DMS153 (cell line): ENCODE measurements at regions not wholly inside any gene's neighbourhood (a gene's known extent, or its start where the extent isn't known, plus 50 kb on each side); places are given as distances from the start of the nearest gene placed in this dataset.

Source experiments
- DNase-seq: peaks from one replicate; lab custom pipeline; 2025; lab: John Stamatoyannopoulos, UW

DNA sequence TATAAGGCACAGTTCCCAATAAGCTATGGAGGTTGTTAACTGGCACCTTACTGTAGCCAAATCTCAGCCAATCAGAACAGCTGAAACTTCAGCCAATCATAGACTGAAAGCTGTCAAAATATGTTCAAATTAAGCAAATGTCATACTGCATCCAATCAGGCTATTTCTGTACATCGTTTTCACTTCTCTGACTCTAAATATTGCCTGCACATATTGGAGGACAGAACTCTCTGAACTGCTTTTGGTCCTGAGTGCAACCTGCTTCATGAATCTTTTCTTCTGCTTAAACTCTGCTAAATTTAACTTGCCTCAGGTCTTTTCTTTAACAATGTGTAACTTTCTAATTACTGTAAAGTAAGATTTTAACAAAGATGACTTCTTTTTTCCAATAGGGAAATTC is 1198.9 kb upstream of the PCDH7 start:
- DNase-seq, result no peak

DNA sequence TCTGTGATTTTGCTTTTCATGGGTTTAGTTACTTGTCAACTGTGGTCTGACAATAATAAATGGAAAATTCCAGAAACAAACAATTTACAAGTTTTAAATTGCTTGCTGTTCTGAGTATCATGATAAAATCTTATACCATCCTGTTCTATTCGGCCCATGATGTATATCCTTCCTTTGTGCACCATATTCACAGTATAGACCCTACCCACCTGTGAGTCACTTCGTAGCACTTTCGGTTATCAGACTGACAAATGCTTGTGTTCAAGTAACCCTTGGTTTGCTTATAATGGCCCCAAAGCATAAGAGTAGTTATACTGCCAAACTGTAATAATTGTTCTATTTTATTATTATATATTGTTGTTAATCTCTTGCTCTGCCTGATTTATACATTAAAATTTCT is 1183.4 kb upstream of the PCDH7 start:
- no peak for DNase-seq

DNA sequence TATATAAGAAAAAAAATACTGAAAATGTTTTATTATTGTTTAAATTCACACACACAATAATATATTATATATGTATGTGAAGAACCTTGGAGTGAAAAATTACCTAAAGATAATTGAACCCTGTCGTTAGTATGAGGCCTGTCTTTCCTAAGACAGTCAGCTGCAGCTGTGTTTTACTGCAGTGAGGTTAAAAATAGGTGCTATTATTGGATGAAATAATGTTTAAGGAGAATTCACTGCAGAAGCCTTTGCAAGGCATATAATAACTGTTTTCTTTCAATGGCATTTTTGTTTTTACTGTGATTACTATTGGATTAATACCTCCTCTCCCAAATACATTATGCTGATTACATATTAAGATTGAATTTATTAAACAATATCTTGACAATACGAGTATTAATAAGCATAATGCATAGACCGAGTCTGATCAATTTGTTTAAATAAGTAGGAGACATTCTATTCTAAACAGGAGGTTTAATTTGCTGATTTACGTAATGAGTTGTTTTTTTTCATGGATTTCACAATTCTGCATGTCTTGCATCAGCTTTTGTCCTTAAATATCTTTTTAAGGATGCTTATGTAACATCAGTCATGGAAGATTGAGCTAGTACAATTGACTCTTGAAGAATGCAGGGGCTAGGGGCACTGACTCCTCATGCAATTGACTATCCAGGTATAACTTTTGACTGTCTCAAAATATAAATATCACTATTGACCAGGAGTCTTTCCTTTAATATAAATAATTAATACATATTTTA is 1181.1 kb upstream of the PCDH7 start:
- no peak for DNase-seq

DNA sequence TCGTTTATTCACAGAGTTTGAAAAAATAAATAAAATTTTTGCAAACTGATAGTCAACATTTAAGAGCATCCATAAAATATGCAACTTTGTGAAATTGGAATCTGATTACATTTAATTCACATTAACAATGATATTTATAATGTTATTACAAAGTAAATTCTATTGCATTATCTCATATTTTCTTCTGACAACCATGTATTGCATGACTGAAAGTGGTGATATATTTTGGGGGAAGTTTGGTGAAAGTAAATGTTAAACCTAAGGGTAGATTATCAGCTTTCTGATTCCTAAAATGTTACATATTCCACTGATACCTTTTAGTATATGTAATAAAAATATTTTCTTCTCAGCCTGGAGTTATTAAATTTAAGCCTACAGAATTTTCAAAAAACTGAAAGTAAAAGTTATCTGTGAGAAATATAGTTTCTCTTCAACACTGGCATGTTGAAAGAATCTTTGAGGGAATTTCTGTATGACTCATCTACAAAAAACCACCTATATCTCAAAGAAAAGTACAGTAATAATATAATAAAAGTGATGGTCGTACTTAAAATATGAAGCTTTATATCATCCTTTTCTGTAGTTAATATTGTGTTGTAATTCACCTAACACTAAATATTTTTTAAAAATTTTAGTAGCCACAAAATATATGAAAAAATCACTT is 1179.6 kb upstream of the PCDH7 start:
- DNase-seq, result no peak

DNA sequence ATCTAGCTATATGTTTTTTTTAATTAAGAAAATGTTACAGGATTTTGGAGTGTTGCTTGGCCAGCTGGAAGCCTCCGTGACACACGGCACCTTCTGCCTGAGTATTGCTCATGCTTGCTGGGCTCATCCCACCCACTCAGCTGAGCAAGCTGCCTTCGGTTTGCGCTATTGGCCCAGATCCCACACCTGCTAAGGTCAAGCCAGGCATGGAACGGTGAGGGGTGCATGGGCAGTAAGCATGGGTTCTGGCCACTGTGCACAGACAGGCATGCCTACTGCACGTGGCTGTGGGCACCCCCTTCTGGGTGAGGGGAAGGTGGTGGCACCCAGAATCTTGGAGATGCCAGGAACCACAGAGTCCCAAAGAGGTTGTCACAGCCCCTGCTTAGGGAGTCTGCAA is 1178.4 kb upstream of the PCDH7 start:
- no peak for DNase-seq

DNA sequence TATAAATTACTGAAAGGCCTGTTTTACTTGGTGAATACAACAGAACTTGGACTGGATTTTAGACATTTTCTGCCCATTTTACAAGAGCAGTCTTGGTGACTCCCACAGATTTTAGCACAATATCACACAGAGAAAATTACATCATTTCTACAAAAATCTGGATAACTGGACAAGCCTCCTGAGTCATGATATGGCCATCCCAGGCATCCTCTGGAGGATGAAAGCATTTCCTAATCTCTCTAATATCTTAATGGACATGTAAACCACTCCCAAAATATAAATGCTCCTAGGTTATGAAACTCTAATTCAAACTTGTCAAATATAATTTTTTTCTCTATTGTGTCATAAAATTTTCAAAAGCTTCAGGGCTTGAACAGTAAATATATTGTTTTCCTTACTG is 1170.8 kb upstream of the PCDH7 start:
- no peak for DNase-seq

DNA sequence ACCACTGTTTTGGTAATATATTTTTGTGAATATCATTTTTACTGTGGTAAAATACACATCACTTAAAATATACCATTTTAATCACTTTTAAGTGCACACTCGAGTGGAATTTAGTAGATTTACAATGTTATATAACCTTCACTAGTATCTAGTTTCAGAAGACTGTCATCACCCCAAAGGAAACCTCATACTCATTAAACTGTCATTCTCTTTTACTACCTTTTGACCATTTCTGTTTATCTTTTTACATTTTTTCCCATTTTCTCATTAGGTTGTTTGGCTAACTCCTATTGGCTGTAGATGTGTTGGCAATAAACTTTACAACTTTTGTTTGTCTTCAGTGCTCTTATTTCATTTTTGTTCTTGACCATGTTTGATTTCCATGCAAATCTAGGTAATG is 1168.3 kb upstream of the PCDH7 start:
- DNase-seq, result no peak

DNA sequence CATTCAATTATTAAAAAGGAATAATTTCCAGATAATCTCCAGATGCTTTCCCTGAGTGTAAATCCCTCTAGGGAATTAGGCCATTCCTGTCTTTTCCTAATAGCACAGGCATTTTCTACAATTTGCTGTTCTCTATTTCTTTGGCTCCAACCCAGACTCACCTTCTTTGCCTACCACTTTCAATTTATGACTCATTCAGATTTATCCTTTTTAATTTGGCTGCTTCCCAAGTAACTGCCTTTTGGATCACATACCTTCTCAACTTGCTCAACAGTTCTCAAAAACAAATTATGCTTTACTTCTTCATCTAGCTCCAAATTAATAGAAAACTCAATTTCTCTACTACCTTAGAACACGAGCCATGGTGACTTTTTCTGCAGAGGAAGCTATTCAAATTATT is 1166.3 kb upstream of the PCDH7 start:
- DNase-seq, result no peak

DNA sequence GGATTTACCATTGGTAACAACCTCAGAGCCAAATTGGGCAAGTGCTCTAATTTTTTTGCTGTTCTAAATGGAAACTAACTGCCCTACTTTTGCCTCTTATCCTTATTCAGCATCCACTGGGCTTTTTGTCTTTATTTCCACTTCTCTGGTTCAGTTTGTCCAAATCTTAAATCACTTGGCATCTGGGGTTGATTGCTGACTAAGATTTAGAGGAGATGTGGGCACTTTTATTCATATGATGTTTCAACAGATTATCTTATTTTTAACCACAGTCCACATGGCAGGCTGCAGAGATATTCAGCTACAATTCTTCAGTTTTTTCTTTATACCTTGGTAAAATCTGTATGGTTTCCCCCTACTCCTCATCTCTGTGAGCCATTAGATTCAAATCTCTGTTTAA is 1161.4 kb upstream of the PCDH7 start:
- DNase-seq, result no peak

DNA sequence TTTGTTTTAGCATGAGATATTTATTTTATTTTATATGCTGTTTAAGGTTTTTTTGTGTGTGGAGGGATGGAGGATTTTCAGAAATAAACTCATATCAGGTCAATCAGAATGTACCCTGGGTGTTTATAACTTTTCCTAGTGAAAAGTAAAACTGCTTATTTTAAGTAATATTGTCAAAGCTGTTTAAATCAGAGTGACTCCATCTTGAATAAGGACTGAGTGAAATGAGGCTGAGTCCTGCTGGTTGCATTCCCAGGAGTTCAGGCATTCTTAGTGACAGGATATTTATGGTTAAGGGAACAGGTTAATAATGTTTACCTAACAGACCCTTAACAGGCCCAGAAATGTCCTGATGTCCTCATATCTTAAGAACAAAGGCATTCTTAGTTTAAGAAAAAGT is 1160.9 kb upstream of the PCDH7 start:
- no peak for DNase-seq

DNA sequence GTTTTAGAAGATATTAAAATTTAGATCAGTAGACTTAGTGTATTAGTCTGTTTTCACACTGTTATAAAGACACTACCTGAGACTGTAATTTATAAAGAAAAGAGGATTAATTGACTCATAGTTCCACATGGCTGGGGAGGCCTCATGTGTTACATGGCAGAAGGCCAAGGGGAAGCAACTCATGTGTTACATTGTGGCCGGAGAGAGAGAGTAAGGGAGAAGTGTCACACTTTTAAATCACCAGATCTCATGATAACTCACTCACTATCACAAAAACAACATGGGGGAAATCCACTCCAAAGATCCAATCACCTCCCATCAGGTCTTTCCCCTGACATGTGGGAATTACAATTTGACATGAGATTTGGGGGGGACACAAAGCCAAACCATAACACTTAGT is 1159.7 kb upstream of the PCDH7 start:
- DNase-seq, result no peak

DNA sequence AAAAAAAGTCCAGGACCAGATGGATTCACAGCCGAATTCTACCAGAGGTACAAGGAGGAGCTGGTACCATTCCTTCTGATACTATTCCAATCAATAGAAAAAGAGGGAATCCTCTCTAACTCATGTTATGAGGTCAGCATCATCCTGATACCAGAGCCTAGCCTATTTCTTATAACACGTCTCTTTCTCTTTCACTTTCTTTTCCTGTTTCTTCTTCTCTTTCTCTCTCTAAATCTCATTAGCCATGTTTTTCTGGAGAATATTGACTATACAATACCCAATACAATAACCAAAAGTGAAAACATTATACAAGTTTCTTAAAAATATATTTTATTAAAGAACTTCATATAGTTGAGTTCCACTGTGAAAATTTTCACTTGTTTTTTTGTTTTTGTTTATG is 1154.9 kb upstream of the PCDH7 start:
- no peak for DNase-seq

DNA sequence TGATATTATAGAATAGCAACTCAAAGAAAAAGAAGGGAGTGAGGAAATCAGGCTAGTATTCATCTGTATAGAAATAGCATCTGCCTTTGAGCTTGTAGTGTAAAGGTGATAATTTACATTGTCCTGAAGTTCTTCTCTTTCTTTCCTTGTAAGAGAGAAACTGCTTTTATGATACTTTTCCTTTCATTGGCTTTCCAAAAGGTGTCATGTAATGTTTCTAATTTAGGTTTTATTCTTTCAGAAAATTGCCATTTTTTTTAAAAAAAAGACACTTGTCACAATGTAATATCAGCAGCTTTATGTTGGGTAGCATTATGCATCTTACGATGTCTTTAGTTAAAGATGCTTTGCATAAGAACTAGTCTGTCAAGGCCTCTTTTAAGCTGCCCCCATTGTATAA is 1153.8 kb upstream of the PCDH7 start:
- DNase-seq, result no peak

DNA sequence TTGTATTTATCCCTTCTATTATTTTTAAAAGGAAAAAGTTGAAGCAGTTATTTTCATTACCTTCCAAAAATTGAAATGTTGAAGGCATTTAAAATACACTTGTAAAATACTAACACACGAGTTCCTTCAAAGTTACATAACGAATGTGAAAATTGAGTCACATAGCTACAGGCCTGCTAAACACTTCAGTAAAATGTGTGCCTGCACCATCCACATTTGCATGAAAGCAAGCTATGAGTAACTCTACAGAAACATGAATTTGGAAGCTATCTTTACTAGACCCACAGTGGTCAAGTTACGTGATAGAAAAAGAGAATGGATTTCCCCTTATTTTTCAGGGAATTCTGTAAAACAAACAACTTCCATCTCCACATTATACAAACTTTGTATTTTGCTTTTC is 1148.8 kb upstream of the PCDH7 start:
- DNase-seq, result no peak

DNA sequence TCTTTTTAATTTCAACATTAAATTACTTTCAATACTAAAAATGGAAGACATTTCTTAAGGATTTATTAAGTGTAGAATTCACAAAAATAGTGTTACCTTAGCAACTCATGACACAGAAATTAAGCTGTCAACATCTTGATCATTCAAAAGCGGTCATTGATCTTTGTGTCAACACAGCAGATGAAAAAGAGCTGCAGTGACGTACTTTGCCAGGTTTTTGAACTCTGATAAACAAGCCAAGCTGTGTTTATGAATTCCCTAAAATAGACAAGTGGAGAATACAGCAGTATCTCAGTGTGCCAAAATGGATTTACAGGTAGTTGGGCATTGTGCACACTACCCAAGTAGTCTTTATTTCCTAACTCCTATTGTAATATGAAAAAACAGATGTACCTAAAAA is 1141.8 kb upstream of the PCDH7 start:
- no peak for DNase-seq

DNA sequence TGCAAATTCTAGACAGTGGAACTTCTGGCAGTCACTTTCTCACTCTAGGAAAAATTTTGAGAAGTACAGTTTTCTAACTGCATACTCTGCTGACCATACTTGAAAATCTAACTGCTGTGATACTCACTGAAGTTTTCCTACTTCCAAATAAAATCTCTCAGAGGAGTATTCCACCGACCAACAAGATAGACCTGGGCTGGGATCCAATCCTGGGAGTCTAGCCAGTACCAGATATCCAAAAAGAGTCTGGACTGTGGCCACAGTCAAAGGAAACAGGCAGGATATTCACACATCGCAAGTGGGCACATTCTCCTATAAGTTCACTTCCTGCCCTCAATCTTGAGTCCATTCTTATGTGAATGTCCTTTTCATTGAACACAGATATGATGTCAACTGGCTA is 1138.7 kb upstream of the PCDH7 start:
- no peak for DNase-seq

DNA sequence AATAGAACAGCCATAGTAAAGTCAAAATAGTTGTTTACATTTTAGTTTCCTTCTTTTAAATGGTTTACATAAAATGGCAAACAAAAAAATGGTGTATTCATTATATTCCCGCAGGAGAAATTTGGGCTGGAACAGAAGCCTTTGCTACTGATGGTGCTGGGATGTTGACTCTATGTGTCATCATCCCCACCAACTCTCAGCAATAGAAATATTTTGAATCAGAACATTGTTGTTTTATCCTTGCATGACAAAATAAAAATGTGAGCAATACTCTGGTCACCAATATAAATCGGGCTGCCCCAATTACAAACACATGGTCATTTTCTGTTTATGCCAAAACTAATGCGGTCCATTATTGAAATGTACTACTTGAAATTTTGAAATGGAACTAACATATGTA is 1131.6 kb upstream of the PCDH7 start:
- no peak for DNase-seq

DNA sequence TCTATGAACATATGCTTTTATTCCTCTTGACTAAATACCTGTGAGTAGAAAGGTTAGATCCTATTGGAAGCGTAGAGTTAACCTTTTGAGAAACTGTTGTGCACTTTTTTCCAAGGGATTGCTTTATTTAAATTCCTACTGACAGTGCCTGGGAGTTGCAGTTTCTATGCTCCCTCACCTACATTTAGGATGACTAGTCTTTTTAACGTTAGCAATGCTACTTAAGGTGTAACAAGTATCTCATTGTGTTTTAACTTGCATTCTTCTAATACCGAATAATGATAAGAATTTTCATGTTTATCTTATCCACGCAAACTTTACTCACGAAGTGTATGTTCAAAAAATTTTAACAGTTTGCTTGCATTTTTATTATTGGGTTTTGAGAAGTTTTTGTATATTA is 1123.9 kb upstream of the PCDH7 start:
- DNase-seq, result no peak

DNA sequence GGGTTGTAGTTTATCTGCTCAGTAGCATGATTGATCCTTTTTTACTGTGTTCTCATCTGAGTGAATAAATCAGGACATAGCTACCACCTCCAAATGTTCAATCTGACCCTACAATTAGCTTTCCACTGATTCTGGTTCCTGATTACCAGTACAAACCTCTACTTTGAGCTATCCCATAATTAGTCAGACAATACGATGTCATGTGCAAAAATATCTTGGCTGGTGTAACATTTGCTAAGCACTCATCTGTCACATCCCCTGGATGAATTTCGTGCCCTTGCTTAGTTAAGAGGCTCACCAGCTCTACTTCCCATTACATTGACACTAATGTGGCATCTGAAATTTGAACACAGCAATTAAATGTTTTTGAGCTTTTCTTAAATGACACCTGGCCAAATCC is 1101.0 kb upstream of the PCDH7 start:
- DNase-seq, result no peak

DNA sequence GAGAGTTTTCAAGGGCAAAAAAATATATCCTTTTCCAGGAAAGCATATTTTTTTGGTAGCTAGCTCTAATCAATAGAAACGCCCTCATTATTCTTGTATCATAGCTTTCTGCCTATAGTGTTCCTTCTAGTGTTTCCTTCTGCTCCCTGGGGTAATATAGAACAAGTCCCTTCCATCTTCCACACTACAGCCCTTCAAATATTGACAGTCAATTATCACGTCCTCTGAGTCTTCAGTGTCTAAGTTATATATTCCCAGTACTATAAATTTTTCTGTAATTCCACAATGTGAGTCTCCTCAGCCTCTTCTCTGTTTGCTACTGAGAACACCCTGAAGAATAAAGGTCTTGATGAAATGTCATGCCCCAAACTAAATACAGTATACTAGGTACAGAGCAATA is 1088.0 kb upstream of the PCDH7 start:
- no peak for DNase-seq

DNA sequence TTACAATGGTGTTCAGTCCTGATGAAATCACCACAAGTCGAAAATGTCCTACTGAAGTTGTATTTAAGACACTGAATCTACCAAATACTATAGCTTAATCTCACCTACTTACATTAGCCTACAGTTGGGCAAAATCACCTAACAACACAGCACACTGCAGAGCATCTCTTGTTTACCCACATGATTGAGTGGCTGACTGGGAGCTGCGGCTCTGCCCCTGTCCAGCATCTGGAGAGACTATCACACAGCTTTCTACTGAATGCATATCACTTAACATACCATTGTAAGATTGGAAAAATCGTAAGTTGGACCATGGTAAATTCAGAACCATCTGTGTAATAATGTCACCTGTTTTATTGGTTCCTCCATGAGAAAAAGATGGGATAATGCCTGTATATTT is 1083.2 kb upstream of the PCDH7 start:
- DNase-seq, result no peak

DNA sequence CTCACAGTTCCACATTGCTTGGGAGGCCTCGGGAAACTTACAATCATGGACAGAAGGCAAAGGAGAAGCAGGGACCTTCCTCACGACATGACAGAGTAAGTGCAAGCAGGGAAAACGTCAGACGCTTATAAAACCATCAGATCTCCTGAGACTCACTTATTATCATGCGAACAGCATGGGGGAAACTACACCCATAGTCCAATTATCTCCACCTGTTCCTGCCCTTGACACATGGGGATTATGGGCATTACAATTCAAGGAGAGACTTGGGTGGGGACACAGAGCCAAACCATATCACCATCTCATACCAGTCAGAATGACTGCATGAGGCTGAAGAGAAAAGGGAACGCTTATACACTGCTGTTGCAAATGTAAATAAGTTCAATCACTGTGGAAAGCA is 1066.9 kb upstream of the PCDH7 start:
- no peak for DNase-seq

DNA sequence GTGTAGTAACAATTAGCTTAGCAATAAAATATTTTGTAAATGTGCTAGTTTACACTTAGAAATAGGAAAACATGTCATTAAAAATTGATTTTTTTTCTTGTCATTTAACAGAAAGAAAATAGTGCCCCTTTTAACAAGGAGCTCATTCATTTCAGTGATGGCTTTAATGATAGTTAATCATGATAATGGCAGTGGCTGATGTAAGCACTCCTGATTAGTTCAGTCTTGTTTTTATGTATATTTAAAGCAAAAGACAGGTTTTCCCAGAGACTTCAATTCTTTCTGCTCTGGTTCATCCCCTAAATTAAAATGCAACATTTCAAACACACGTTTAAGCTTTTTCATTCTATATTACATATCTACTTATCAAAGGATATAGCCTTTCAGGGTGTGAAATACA is 1039.5 kb upstream of the PCDH7 start:
- DNase-seq, result no peak

DNA sequence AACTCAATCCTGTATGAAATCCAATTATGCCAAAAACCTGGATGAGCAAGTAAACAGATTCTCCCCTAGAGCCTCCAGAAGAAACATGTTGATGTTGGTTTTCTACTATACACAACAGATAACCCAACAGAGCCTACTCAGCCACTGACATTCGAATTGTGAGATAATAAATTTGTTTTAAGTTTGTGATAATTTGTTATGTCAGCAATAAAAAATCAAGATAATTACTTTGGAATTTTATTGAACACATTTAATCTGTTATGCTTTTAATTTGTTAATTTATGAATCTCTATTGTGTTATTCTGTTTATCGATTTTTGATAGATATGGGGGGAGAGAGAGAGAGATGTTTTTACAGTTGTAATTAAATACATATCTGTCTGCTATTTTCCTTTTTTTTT is 1016.1 kb upstream of the PCDH7 start:
- DNase-seq, result no peak
